Upper lobe of left lung (tissue), 4 donors: ENCODE measurements at regions not wholly inside any gene's neighbourhood (a gene's known extent, or its start where the extent isn't known, plus 50 kb on each side); places are given as distances from the start of the nearest gene placed in this dataset.

Experiments used
- CTCF ChIP-seq, 6 experiments: fragments of 450-650 bp in 4 of 6; fragments of 200-600 bp in 2 of 6; sonication (generic) in 2 of 6; IDR thresholded peaks; one replicate each; pipeline ENCODE4 v1.5.1; 2016 to 2019; ENCODE audit warnings: antibody characterized with exemption in 6 of 6
- EP300 ChIP-seq, 4 donors: sonication (generic); formaldehyde crosslinking; IDR thresholded peaks; one replicate each; pipeline ENCODE4 v1.5.1; 2017; ENCODE audit warnings: antibody characterized with exemption in 4 of 4, control low read depth in 2 of 4

GRCh38 chr13:40152145-40152544 is 496.7 kb downstream of the COG6 start:
- TF ChIP-seq CTCF (IDR thresholded peaks at IDR 0.05) = no peak
- TF ChIP-seq EP300 (IDR thresholded peaks at IDR 0.05) = no peak
